ENCODE measurements at regions not wholly inside any gene's neighbourhood (a gene's known extent, or its start where the extent isn't known, plus 50 kb on each side); places are given as distances from the start of the nearest gene placed in this dataset. TPM values are rescaled to one million over a fixed set of nuclear protein-coding genes. Genes with fewer than 3 reads are reported as not detected.

GRCh38 chr2:38129987-38130386, 54.0 kb upstream of the CYP1B1 start:
- H3K27me3 ChIP-seq (ENCODE audit: control insufficient read depth, insufficient read depth, low read length) = peaks cover 2% of the 10 kb centered on the region; the same call in 1 of the 2 replicates
- CTCF ChIA-PET = no interaction called here
- no peak for DNase-seq (ENCODE audit: low read depth)

GRCh38 chr2:38129481-38129880, 53.5 kb upstream of the CYP1B1 start:
- Histone ChIP-seq H3K36me3 (ENCODE audit: control insufficient read depth, insufficient read depth, low read length) (no peaks in the 10 kb centered on the region), H3K4me3 (ENCODE audit: low read depth, low read length) (no peak overlapping the region), H3K27me3 (ENCODE audit: control insufficient read depth, insufficient read depth, low read length) (peaks cover 2% of the 10 kb centered on the region; the same call in 1 of the 2 replicates)
- POLR2A ChIA-PET = no interaction called here
- no peak for DNase-seq (ENCODE audit: low read depth)
- TF ChIP-seq CTCF (IDR thresholded peaks at IDR 0.05; ENCODE audit: insufficient read depth, low read depth, low read length) = no peak
- CTCF ChIA-PET = no interaction called here

More at GRCh38 chr2:38129987-38130386, 54.0 kb upstream of the CYP1B1 start:
- no peak for TF ChIP-seq CTCF (IDR thresholded peaks at IDR 0.05; ENCODE audit: insufficient read depth, low read depth, low read length)
- H3K4me3 ChIP-seq (ENCODE audit: low read depth, low read length) = no peak overlapping the region
- POLR2A ChIA-PET = no interaction called here
- H3K36me3 ChIP-seq (ENCODE audit: control insufficient read depth, insufficient read depth, low read length) = no peaks in the 10 kb centered on the region

GRCh38 chr2:38128653-38129052, 52.7 kb upstream of the CYP1B1 start:
- TF ChIP-seq CTCF (IDR thresholded peaks at IDR 0.05; ENCODE audit: insufficient read depth, low read depth, low read length) = no peak
- ChIA-PET POLR2A (no interaction called here), CTCF (interaction anchor here (1.2 kb wide), 1 partner anchor 13 kb away, joined by 4 read pairs; no protein-coding TSS in a partner anchor)
- no peaks in the 10 kb centered on the region for H3K36me3 ChIP-seq (ENCODE audit: control insufficient read depth, insufficient read depth, low read length)
- no peak for DNase-seq (ENCODE audit: low read depth)
- H3K4me3 ChIP-seq (ENCODE audit: low read depth, low read length) = no peak overlapping the region
- H3K27me3 ChIP-seq (ENCODE audit: control insufficient read depth, insufficient read depth, low read length) = peaks cover 2% of the 10 kb centered on the region; the same call in 1 of the 2 replicates

- POLR2A ChIA-PET = no interaction called here
- no peak for TF ChIP-seq CTCF (IDR thresholded peaks at IDR 0.05; ENCODE audit: insufficient read depth, low read depth, low read length)
Measured at GRCh38 chr2:38127277-38127676, 51.3 kb upstream of the CYP1B1 start.

GRCh38 chr2:38125842-38126241, 49.9 kb upstream of the CYP1B1 start:
- H3K36me3 ChIP-seq (ENCODE audit: control insufficient read depth, insufficient read depth, low read length) = no peaks in the 10 kb centered on the region
- H3K27me3 ChIP-seq (ENCODE audit: control insufficient read depth, insufficient read depth, low read length) = peaks cover 7% of the 10 kb centered on the region
- POLR2A ChIA-PET = no interaction called here
- CTCF ChIA-PET = interaction anchor here (1.1 to 1.3 kb wide), 2 partner anchors 10 to 20 kb away, joined by 3 to 8 read pairs; no protein-coding TSS in a partner anchor
- DNase-seq (ENCODE audit: low read depth) = peak; percentile 74
- H3K4me3 ChIP-seq (ENCODE audit: low read depth, low read length) = no peak overlapping the region
- TF ChIP-seq CTCF (IDR thresholded peaks at IDR 0.05; ENCODE audit: insufficient read depth, low read depth, low read length) = no peak

More at GRCh38 chr2:38127277-38127676, 51.3 kb upstream of the CYP1B1 start:
- DNase-seq (ENCODE audit: low read depth) = no peak
- CTCF ChIA-PET = interaction anchor here (1.2 kb wide), 1 partner anchor 11 kb away, joined by 4 read pairs; no protein-coding TSS in a partner anchor
- Histone ChIP-seq H3K4me3 (ENCODE audit: low read depth, low read length) (no peak overlapping the region), H3K36me3 (ENCODE audit: control insufficient read depth, insufficient read depth, low read length) (no peaks in the 10 kb centered on the region), H3K27me3 (ENCODE audit: control insufficient read depth, insufficient read depth, low read length) (peaks cover 3% of the 10 kb centered on the region; the same call in 1 of the 2 replicates)

Small RNA genes lying in the stretch of these regions (small RNA-seq; reads per million reads assigned to genes)
- gene AC009229.3 (ENCODE audit: insufficient read length, low read depth, low replicate concordance) (not detected), gene RNU6-951P (ENCODE audit: insufficient read length, low read depth, low replicate concordance) (not detected)

Measured in BJ (cell line).